HG03469 (cell line): ENCODE measurements at regions not wholly inside any gene's neighbourhood (a gene's known extent, or its start where the extent isn't known, plus 50 kb on each side); places are given as distances from the start of the nearest gene placed in this dataset.
"Not testable (repeated sequence)": the region's sequence is repeated elsewhere in the genome, so short reads cannot be mapped to it uniquely, and the experiment has no call there.

Experiments
- ATAC-seq: cut with Tn5 transposase; IDR thresholded peaks from one replicate; pipeline ENCODE4 v1.9.1; 2021; ENCODE audit warnings: mild to moderate bottlenecking, moderate library complexity, moderate number of reproducible peaks; ENCODE audit not compliant: unreplicated experiment

GRCh38 chr4:135098061-135098460 is 896.5 kb upstream of the PABPC4L start:
- ATAC-seq = no peak

DNA sequence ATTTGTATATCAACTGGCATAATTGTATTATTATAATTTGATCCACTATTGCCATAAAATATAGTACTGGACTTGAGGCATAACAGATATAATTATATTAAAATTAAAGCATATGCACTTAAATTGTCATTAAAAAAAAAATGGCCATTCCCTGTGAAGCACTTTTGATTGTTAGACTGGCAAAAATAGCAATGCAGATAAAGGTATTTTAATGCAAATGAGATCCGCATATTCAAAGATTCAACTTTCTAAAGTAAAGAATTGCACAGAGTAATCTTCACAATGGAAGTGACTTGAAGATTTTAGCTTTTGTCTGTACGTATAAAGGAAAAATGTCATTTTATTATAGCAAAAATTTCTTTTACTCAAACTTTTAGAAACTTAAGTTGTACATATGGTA is 871.8 kb upstream of the PABPC4L start:
- no peak for ATAC-seq

- ATAC-seq = no peak
Measured at GRCh38 chr4:135072553-135072952, 871.0 kb upstream of the PABPC4L start.

DNA sequence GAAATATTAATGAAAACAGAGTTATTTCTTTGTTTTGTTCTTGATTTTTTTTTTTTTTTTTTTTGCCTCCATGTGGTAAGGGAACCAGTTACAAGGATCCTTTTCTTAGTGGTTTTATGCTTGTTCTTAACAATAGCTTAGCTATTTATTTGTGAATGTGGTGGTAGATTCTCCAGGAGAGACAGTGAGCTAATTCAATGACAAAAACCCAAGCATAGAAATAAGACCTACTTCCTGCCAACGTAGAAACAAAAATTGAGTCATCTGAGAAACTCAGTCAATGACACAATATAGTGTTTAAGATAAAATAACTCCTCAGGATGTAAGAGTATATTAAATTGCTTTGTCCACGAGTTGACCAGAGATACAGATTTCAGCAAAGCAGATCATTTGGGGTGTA is 863.8 kb upstream of the PABPC4L start:
- ATAC-seq = no peak

DNA sequence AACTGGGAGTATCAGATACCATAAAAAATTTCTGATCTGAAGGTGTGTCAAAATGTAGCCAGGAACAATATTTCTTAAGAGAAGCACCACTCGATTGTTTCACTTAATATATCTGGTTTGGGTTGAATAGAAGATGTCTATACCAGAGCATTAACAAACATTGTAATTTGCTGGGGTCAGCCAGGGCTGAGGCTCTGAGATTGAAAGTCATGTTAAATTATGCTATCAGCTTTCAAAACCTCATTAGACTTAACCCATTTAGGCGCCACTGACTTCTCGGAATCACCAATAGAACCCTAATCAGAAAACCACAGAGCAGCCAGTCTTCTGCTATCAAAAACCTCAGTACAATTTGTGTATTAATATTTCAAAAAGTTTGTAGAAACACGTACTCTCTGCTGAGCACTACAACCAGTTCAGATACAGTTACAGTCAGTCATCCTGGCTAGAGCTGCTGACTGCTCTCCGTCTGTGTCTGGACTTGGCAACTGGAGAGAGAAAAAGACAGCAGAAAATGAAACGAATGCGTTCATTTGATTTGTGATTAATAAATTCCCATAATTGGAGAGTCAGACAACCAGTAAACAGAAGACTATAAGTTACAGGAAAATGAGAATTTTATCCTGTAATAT is 848.6 kb upstream of the PABPC4L start:
- ATAC-seq = no peak

GRCh38 chr4:135032670-135033069 is 831.1 kb upstream of the PABPC4L start:
- ATAC-seq = no peak

- no peak for ATAC-seq
Measured at GRCh38 chr4:135015771-135016170, 814.2 kb upstream of the PABPC4L start.

DNA sequence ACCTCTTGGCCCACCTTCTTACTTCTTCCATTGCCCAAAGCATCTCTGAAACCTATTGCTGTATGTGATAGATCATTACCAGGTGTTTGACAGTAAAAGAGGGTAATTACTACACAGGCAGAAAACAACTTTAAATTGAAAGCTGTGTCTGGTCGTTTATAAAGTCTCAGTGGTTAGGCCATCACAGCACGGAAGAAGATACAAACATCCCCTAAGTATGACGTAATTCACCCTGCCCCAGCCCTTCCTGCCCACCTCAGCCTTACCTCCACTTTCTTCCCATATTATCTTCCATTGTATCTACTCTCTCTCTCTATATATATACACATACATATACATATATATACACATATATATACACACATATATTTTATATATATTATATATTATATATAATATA is 805.8 kb upstream of the PABPC4L start:
- no peak for ATAC-seq

DNA sequence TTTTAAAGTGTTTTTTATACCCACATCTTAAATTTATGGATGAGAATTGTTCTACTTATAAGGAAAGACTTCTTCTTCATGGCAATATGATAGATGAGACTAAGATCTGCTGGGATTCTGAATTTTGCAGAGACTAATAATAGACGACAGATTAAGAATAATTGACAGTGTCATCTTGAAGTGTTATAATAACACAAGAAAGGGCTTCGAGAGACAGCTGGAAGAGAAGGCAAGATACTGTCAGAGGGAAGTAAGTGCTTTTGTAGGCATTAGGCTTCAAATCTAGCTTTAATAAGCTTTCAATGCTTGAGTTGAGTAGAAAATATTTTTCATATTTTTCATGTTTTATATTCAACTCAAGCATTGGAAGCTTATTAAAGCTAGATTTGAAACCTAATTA is 797.6 kb upstream of the PABPC4L start:
- ATAC-seq = no peak

- ATAC-seq = no peak
Measured at GRCh38 chr4:134961963-134962362, 760.4 kb upstream of the PABPC4L start.

DNA sequence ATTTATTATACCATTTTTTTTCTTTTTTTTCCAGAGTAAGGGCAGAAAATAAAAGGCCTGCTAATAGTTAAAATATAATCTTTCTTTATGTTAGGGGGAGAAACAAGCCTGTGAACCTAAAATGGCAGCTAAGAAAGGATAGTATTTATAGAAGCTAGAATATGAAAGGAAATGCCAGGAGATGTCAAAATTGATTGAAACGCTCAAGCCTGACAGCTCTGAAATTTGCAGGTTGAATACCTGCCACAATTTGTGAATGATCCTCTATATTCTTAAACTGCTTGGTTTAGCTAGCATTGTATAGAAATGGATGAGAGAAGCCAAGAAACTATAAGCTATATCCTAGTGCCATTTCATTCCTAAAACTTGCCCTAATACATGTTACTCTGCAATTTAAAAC is 757.3 kb upstream of the PABPC4L start:
- ATAC-seq = no peak

DNA sequence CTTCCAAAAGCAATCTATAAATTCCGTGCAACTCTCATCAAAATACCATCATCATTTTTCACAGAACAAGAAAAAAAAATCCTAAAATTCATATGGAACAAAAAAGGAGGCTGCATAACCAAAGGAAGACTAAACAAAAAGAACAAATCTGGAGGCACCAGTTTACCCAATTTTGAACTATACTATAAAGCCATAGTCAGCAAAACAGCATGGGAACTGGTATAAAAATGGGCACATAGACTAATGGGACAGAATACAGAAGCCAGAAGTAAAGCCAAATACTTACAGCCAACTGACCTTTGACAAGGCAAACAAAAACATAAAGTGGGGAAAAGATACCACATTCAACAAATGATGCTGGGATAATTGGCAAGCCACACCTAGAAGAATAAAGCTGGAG is 753.5 kb upstream of the PABPC4L start:
- ATAC-seq = no peak

DNA sequence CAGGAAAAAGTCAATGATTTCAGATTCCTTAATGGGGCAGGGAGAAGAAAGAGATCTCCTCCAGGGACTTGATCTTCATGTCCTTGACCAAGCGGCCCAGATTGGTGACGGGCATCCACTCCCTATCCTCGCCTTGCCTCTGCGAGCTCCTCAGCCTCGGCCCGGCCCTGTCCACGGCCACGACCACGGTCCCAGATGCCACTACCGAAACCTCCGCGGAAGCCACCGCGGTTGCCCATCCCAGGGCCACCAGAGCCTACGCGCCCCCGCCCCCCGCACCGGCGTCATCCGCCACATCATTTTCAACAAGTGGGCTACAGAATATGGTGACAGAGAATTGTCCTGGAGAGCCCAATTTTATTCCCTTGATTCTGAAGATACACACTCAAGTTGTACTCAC is 751.2 kb upstream of the PABPC4L start:
- ATAC-seq = no peak

GRCh38 chr4:134952305-134952704 is 750.7 kb upstream of the PABPC4L start:
- no peak for ATAC-seq

GRCh38 chr4:134948110-134948642 is 746.6 kb upstream of the PABPC4L start:
- ATAC-seq = no peak

- no peak for ATAC-seq
Measured at GRCh38 chr4:134944115-134944514, 742.5 kb upstream of the PABPC4L start.

DNA sequence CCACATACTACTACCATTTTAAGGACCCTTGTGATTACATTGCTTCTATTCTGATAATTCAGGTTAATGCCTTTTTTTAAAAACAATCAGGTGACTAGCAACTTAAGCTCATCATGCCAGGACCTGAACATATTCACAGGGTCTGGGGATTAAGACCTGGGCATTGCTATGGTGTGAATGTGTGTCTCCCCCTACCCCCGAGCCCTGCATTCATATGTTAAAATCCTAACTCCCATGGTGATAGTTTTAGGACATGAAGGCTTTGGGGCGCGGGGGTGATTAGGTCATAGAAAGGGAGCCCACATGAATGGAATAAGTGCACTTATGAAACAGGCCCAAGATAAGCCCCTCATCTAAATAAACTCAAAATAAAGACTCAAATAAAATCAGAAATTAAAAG is 734.4 kb upstream of the PABPC4L start:
- ATAC-seq = no peak

GRCh38 chr4:134935320-134935719 is 733.7 kb upstream of the PABPC4L start:
- no peak for ATAC-seq

GRCh38 chr4:134934036-134934808 is 732.6 kb upstream of the PABPC4L start:
- ATAC-seq = no peak

DNA sequence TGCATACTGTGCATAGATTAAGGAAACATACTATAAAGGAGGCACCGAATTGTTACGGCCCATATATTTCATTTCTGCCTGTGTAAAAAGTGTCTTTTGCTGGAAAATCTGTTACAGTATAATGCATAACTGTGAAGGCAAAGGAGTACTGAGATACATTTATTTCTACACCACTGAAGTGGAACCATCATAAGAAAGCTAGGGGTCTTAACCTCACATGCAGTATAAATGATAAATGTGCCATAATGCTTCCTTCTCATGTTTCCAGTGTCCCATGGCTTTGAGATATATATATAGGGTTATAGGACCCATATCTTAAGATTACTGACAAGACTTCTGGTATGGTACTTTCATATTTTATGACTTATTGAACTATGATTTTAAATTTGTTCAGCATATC is 713.8 kb upstream of the PABPC4L start:
- ATAC-seq = no peak

DNA sequence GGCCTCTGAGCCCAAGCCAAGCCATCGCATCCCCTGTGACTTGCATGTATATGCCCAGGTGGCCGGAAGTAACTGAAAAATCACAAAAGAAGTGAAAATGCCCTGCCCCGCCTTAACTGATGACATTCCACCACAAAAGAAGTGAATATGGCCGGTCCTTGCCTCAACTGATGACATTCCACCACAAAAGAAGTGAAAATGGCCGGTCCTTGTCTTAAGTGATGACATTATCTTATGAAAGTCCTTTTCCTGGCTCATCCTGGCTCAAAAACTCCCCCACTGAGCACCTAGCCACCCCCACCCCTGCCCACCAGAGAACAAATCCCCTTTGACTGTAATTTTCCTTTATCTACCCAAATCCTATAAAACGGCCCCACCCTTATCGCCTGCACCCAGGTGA is 712.7 kb upstream of the PABPC4L start:
- ATAC-seq = not testable (repeated sequence)

DNA sequence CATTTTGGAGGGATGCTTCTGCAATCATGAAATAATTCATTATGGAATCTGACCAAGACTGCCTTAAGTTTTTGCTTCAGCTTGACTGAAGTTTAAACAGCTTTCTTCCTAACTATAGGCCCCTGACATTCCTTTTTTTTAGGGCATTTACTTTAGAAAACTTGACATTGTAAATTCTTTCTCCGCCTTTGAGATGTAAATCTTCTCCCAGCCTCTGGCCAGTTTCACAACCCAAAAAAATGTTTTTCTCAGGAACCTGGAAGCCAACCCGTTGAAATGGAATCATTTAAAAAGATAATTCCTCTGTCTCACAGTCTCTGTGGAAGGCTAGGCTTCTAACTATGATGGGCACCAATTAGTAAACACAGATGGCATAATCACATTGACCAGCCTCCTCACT is 710.4 kb upstream of the PABPC4L start:
- no peak for ATAC-seq
